Sigmoid colon (tissue), 4 donors: ENCODE measurements at regions not wholly inside any gene's neighbourhood (a gene's known extent, or its start where the extent isn't known, plus 50 kb on each side); places are given as distances from the start of the nearest gene placed in this dataset.

Experiments
- EP300 ChIP-seq, 4 donors: sonication (generic); formaldehyde crosslinking; IDR thresholded peaks; one replicate each; pipeline ENCODE4 v1.6.1; 2017; ENCODE audit warnings: antibody characterized with exemption in 4 of 4
- POLR2A ChIP-seq, 2 donors: fragments of 450-650 bp; IDR thresholded peaks; one replicate each; pipeline ENCODE4 v1.6.1; 2016; ENCODE audit warnings: antibody characterized with exemption in 2 of 2, mild to moderate bottlenecking in 2 of 2, moderate library complexity in 2 of 2
- POLR2AphosphoS5 ChIP-seq, 4 donors: sonication (generic); formaldehyde crosslinking; IDR thresholded peaks; one replicate each; pipeline ENCODE4 v1.6.1; 2017; ENCODE audit warnings: antibody characterized with exemption in 4 of 4
- TF ChIP-seq, protein P1 (sequence below), 4 experiments: fragments of 450-650 bp in 3 of 4; fragments of 200-600 bp in 1 of 4; IDR thresholded peaks; one replicate each; pipeline ENCODE4 v1.5.1; 2016 to 2019; ENCODE audit warnings: antibody characterized with exemption in 4 of 4, mild to moderate bottlenecking in 3 of 4, moderate library complexity in 2 of 4

DNA sequence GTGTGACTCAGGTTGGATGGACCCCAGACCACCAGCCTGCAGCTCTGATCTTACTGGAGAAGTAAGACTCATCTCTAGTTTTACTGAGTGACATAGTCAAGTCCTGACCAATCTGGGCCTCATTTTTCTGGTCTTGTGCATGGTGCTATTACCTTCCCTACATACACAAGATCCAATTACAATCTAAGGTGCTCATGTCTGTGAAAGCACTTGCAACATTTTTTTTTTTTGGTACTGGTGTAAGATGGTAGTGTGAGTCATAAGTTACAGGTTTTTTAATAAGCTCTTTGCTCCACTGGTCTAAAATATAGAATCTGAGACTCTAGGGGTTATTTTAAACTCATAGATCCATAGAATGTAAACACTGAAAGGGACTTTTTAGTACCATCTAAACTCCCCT, 117.3 kb upstream of the EFEMP1 start:
- TF ChIP-seq, protein P1, sequence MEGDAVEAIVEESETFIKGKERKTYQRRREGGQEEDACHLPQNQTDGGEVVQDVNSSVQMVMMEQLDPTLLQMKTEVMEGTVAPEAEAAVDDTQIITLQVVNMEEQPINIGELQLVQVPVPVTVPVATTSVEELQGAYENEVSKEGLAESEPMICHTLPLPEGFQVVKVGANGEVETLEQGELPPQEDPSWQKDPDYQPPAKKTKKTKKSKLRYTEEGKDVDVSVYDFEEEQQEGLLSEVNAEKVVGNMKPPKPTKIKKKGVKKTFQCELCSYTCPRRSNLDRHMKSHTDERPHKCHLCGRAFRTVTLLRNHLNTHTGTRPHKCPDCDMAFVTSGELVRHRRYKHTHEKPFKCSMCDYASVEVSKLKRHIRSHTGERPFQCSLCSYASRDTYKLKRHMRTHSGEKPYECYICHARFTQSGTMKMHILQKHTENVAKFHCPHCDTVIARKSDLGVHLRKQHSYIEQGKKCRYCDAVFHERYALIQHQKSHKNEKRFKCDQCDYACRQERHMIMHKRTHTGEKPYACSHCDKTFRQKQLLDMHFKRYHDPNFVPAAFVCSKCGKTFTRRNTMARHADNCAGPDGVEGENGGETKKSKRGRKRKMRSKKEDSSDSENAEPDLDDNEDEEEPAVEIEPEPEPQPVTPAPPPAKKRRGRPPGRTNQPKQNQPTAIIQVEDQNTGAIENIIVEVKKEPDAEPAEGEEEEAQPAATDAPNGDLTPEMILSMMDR (IDR thresholded peaks at IDR 0.05): no peak
- TF ChIP-seq POLR2A (IDR thresholded peaks at IDR 0.05) (no peak), POLR2AphosphoS5 (IDR thresholded peaks at IDR 0.05) (no peak), EP300 (IDR thresholded peaks at IDR 0.05) (no peak)
